ENCODE measurements at regions not wholly inside any gene's neighbourhood (a gene's known extent, or its start where the extent isn't known, plus 50 kb on each side); places are given as distances from the start of the nearest gene placed in this dataset.

GRCh38 chr4:159480826-159481225 lies 377.9 kb downstream of the RAPGEF2 start:
- Histone ChIP-seq H3K36me3 (ENCODE audit: insufficient read depth, low read length) (no peaks in the 10 kb centered on the region), H3K27me3 (ENCODE audit: insufficient read depth, low read length) (peaks cover 27% of the 10 kb centered on the region), H2AFZ (ENCODE audit: low read length, unreplicated experiment) (no peak overlapping the region), H3K27ac (ENCODE audit: low read depth, low read length) (no peak overlapping the region), H3K4me3 (ENCODE audit: low read depth, low read length) (no peak overlapping the region), H3K79me2 (ENCODE audit: control insufficient read depth, insufficient read depth, low read length, unreplicated experiment) (no peaks in the 10 kb centered on the region), H3K4me1 (ENCODE audit: control insufficient read depth, insufficient read depth, low read length, unreplicated experiment) (no peaks in the 10 kb centered on the region)

GRCh38 chr4:159481936-159482335 lies 379.1 kb downstream of the RAPGEF2 start:
- H3K4me1 ChIP-seq (ENCODE audit: control insufficient read depth, insufficient read depth, low read length, unreplicated experiment), result no peaks in the 10 kb centered on the region
- H3K27ac ChIP-seq (ENCODE audit: low read depth, low read length), result no peak overlapping the region
- H3K79me2 ChIP-seq (ENCODE audit: control insufficient read depth, insufficient read depth, low read length, unreplicated experiment), result no peaks in the 10 kb centered on the region
- no peaks in the 10 kb centered on the region for H3K36me3 ChIP-seq (ENCODE audit: insufficient read depth, low read length)
- H3K4me3 ChIP-seq (ENCODE audit: low read depth, low read length), result no peak overlapping the region
- H2AFZ ChIP-seq (ENCODE audit: low read length, unreplicated experiment), result no peak overlapping the region
- peaks cover 38% of the 10 kb centered on the region for H3K27me3 ChIP-seq (ENCODE audit: insufficient read depth, low read length)

GRCh38 chr4:159483110-159483781 lies 380.4 kb downstream of the RAPGEF2 start:
- Histone ChIP-seq H3K36me3 (ENCODE audit: insufficient read depth, low read length) (no peaks in the 10 kb centered on the region), H3K4me3 (ENCODE audit: low read depth, low read length) (no peak overlapping the region), H3K79me2 (ENCODE audit: control insufficient read depth, insufficient read depth, low read length, unreplicated experiment) (no peaks in the 10 kb centered on the region), H3K27ac (ENCODE audit: low read depth, low read length) (no peak overlapping the region), H2AFZ (ENCODE audit: low read length, unreplicated experiment) (no peak overlapping the region), H3K4me1 (ENCODE audit: control insufficient read depth, insufficient read depth, low read length, unreplicated experiment) (no peaks in the 10 kb centered on the region), H3K27me3 (ENCODE audit: insufficient read depth, low read length) (peaks cover 40% of the 10 kb centered on the region)

DNA sequence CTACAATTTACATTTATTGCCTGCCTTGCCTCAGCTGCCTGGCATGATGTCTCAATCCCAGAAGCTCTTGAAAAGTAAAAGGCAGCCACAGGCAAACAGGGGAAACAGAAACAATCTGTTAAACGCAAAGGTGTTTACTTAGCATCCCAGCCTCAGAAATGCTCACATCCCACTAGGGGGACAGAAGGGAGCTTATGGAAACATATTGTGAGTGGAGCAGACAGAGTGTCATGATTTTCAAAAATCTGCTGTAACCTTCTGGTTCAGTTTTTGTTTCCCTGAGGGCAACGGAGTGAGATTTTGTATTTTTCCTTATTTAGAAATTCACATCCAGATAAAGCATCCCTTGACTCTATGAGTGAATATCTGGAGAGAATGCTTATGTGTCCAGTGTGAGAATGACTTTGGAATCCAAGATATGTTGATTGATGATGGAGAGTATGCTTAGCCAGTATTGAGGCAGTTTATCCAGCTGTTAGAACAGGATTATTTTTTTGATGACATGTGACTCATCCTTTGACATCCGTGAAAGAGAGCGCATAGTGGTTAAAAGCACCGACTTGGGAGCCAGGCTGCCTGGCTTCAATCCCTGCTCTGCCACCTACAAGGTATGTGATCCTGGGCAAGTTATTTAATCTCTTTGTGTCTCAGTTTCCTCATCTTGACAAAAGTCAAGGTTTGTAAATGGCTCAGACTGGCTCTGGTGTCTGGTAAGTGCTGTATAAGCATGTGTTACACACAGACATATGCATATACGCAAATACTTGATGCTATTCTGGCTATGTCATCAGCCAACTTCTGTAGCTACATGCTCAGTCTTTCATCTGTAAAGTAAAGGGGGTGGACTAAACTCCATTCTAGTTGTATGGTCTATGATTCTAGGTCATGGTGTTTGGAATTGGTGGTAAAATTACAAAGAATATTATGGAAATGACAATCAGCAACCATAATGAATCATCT lies 381.2 kb downstream of the RAPGEF2 start:
- Histone ChIP-seq H3K4me3 (ENCODE audit: low read depth, low read length) (no peak overlapping the region), H3K27me3 (ENCODE audit: insufficient read depth, low read length) (peaks cover 45% of the 10 kb centered on the region), H2AFZ (ENCODE audit: low read length, unreplicated experiment) (no peak overlapping the region), H3K4me1 (ENCODE audit: control insufficient read depth, insufficient read depth, low read length, unreplicated experiment) (no peaks in the 10 kb centered on the region), H3K79me2 (ENCODE audit: control insufficient read depth, insufficient read depth, low read length, unreplicated experiment) (no peaks in the 10 kb centered on the region), H3K27ac (ENCODE audit: low read depth, low read length) (no peak overlapping the region), H3K36me3 (ENCODE audit: insufficient read depth, low read length) (no peaks in the 10 kb centered on the region)

DNA sequence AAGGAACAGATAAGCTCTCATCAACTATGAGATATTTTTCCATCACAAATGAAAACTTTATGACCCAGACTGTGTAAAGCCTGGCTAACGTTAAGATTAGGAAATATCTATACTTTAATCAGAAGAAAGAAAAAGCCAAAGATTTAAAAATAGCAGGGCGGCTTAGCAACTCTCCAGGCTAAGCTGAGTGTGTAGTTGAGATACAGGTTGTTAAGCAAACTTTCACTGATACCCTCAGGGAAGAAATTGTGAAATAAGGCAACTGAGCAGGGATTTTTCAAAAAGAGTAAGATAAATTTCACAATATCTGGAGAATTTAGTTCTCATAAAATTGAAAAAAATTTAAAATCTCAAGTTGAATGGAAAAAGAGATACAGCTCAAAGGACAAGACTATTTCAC lies 382.0 kb downstream of the RAPGEF2 start:
- no peak overlapping the region for H2AFZ ChIP-seq (ENCODE audit: low read length, unreplicated experiment)
- H3K4me3 ChIP-seq (ENCODE audit: low read depth, low read length), result no peak overlapping the region
- H3K27ac ChIP-seq (ENCODE audit: low read depth, low read length), result no peak overlapping the region
- no peaks in the 10 kb centered on the region for H3K36me3 ChIP-seq (ENCODE audit: insufficient read depth, low read length)
- peaks cover 53% of the 10 kb centered on the region for H3K27me3 ChIP-seq (ENCODE audit: insufficient read depth, low read length)
- H3K79me2 ChIP-seq (ENCODE audit: control insufficient read depth, insufficient read depth, low read length, unreplicated experiment), result no peaks in the 10 kb centered on the region
- no peaks in the 10 kb centered on the region for H3K4me1 ChIP-seq (ENCODE audit: control insufficient read depth, insufficient read depth, low read length, unreplicated experiment)

GRCh38 chr4:159487284-159487747 lies 384.4 kb downstream of the RAPGEF2 start:
- Histone ChIP-seq H3K79me2 (ENCODE audit: control insufficient read depth, insufficient read depth, low read length, unreplicated experiment) (no peaks in the 10 kb centered on the region), H3K4me3 (ENCODE audit: low read depth, low read length) (0 out of 2 replicates have a peak overlapping the region, but pooled peaks have one; percentile 25), H3K27me3 (ENCODE audit: insufficient read depth, low read length) (peaks cover 56% of the 10 kb centered on the region), H3K4me1 (ENCODE audit: control insufficient read depth, insufficient read depth, low read length, unreplicated experiment) (no peaks in the 10 kb centered on the region), H3K36me3 (ENCODE audit: insufficient read depth, low read length) (no peaks in the 10 kb centered on the region), H2AFZ (ENCODE audit: low read length, unreplicated experiment) (no peak overlapping the region), H3K27ac (ENCODE audit: low read depth, low read length) (no peak overlapping the region)

- no peak overlapping the region for H3K27ac ChIP-seq (ENCODE audit: low read depth, low read length)
- H3K4me1 ChIP-seq (ENCODE audit: control insufficient read depth, insufficient read depth, low read length, unreplicated experiment), result no peaks in the 10 kb centered on the region
- no peaks in the 10 kb centered on the region for H3K79me2 ChIP-seq (ENCODE audit: control insufficient read depth, insufficient read depth, low read length, unreplicated experiment)
Observed at GRCh38 chr4:159489646-159490045, 386.8 kb downstream of the RAPGEF2 start.

GRCh38 chr4:159495515-159496236 lies 392.8 kb downstream of the RAPGEF2 start:
- H3K4me1 ChIP-seq (ENCODE audit: control insufficient read depth, insufficient read depth, low read length, unreplicated experiment), result no peaks in the 10 kb centered on the region
- H3K4me3 ChIP-seq (ENCODE audit: low read depth, low read length), result no peak overlapping the region
- H3K27ac ChIP-seq (ENCODE audit: low read depth, low read length), result no peak overlapping the region
- H3K27me3 ChIP-seq (ENCODE audit: insufficient read depth, low read length), result peaks cover 7% of the 10 kb centered on the region; the same call in 1 of the 2 replicates
- no peaks in the 10 kb centered on the region for H3K79me2 ChIP-seq (ENCODE audit: control insufficient read depth, insufficient read depth, low read length, unreplicated experiment)
- no peaks in the 10 kb centered on the region for H3K36me3 ChIP-seq (ENCODE audit: insufficient read depth, low read length)
- no peak overlapping the region for H2AFZ ChIP-seq (ENCODE audit: low read length, unreplicated experiment)

More at GRCh38 chr4:159489646-159490045, 386.8 kb downstream of the RAPGEF2 start:
- Histone ChIP-seq H3K27me3 (ENCODE audit: insufficient read depth, low read length) (peaks cover 43% of the 10 kb centered on the region), H3K36me3 (ENCODE audit: insufficient read depth, low read length) (no peaks in the 10 kb centered on the region), H2AFZ (ENCODE audit: low read length, unreplicated experiment) (no peak overlapping the region), H3K4me3 (ENCODE audit: low read depth, low read length) (no peak overlapping the region)

- Histone ChIP-seq H3K27ac (ENCODE audit: low read depth, low read length) (no peak overlapping the region), H3K79me2 (ENCODE audit: control insufficient read depth, insufficient read depth, low read length, unreplicated experiment) (no peaks in the 10 kb centered on the region), H3K36me3 (ENCODE audit: insufficient read depth, low read length) (no peaks in the 10 kb centered on the region)
Observed at GRCh38 chr4:159496248-159496647, 393.4 kb downstream of the RAPGEF2 start.

DNA sequence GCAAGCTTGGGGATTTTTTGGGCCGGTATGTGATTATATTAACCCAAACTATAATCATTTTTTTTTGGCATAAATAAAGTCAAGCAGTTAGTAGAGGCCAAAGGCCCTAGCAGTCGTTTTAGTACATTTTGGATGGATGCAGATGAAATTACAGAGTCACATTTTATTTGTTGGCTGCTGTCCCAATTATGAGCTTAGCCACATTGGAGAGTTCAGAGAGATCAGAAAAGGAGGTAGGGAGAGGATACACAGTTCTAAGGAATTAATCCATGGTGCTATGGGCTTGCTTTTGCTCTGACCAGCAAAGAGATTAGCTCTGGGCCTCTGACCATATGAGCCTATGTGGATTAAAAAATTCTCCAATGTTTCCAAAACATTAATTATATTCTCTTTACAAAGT lies 395.1 kb downstream of the RAPGEF2 start:
- H2AFZ ChIP-seq (ENCODE audit: low read length, unreplicated experiment), result no peak overlapping the region
- no peaks in the 10 kb centered on the region for H3K27me3 ChIP-seq (ENCODE audit: insufficient read depth, low read length)
- H3K79me2 ChIP-seq (ENCODE audit: control insufficient read depth, insufficient read depth, low read length, unreplicated experiment), result no peaks in the 10 kb centered on the region
- no peaks in the 10 kb centered on the region for H3K36me3 ChIP-seq (ENCODE audit: insufficient read depth, low read length)
- no peak overlapping the region for H3K4me3 ChIP-seq (ENCODE audit: low read depth, low read length)
- H3K4me1 ChIP-seq (ENCODE audit: control insufficient read depth, insufficient read depth, low read length, unreplicated experiment), result no peaks in the 10 kb centered on the region
- no peak overlapping the region for H3K27ac ChIP-seq (ENCODE audit: low read depth, low read length)

More at GRCh38 chr4:159496248-159496647, 393.4 kb downstream of the RAPGEF2 start:
- H3K27me3 ChIP-seq (ENCODE audit: insufficient read depth, low read length), result peaks cover 7% of the 10 kb centered on the region; the same call in 1 of the 2 replicates
- H3K4me1 ChIP-seq (ENCODE audit: control insufficient read depth, insufficient read depth, low read length, unreplicated experiment), result no peaks in the 10 kb centered on the region
- no peak overlapping the region for H2AFZ ChIP-seq (ENCODE audit: low read length, unreplicated experiment)
- no peak overlapping the region for H3K4me3 ChIP-seq (ENCODE audit: low read depth, low read length)

Data from ACC112 (cell line).